H1 (cell line): ENCODE measurements at regions not wholly inside any gene's neighbourhood (a gene's known extent, or its start where the extent isn't known, plus 50 kb on each side); places are given as distances from the start of the nearest gene placed in this dataset.

Experiments
- CTCF ChIA-PET: fragments of 300-600 bp; sonication (Branson Sonifier 250); formaldehyde crosslinking; loops from one replicate; lab custom pipeline; 2021; ENCODE audit not compliant: partially characterized antibody; lab: Charles Lee
- POLR2A ChIA-PET: fragments of 300-600 bp; sonication (Branson Sonifier 250); formaldehyde crosslinking; loops from one replicate; lab custom pipeline; 2021; ENCODE audit warnings: inconsistent platforms; ENCODE audit not compliant: partially characterized antibody; lab: Charles Lee
- DNase-seq, 2 experiments: peaks; one replicate each; pipeline versions ENCODE4 v3.0.0 to v3.0.0-alpha.2; 2010 to 2022; ENCODE audit warnings: low spot score in 2 of 2, low read depth in 1 of 2, mixed read lengths in 1 of 2
- FAIRE-seq: peaks from 2 replicates; lab custom pipeline; 2011; peaks lifted over from hg19 to GRCh38; lab: Jason Lieb, UNC
- H2AFZ ChIP-seq: 2 replicates; pipeline ENCODE4 v1.8.1; 2012; ENCODE audit warnings: low read length, inconsistent platforms
- H2AK5ac ChIP-seq: 2 replicates; pipeline ENCODE4 v1.6.1; 2013; ENCODE audit warnings: low read depth, low read length
- H2BK120ac ChIP-seq: replicated peaks from 2 replicates; pipeline ENCODE3; 2013; ENCODE audit warnings: low read depth, low read length, inconsistent platforms
- H2BK12ac ChIP-seq: 2 replicates; pipeline ENCODE4 v1.6.1; 2013; ENCODE audit warnings: low read depth, low read length
- H2BK15ac ChIP-seq: 2 replicates; pipeline ENCODE4 v1.6.1; 2013; ENCODE audit warnings: low read length
- H2BK20ac ChIP-seq: 2 replicates; pipeline ENCODE4 v1.6.1; 2013; ENCODE audit warnings: low read length
- H2BK5ac ChIP-seq: 2 replicates; pipeline ENCODE4 v1.6.1; 2013; ENCODE audit warnings: low read depth, low read length
- H3K14ac ChIP-seq: 2 replicates; pipeline ENCODE4 v1.6.1; 2013; ENCODE audit warnings: inconsistent platforms; ENCODE audit not compliant: insufficient read length
- H3K18ac ChIP-seq: 2 replicates; pipeline ENCODE4 v1.6.1; 2013; ENCODE audit warnings: low read length; ENCODE audit errors: extremely low read depth
- H3K23ac ChIP-seq: 2 replicates; pipeline ENCODE4 v1.6.1; 2013; ENCODE audit warnings: inconsistent platforms; ENCODE audit not compliant: insufficient read length
- H3K23me2 ChIP-seq: 2 replicates; pipeline ENCODE4 v1.6.1; 2013; ENCODE audit warnings: low read depth, low read length
- H3K27ac ChIP-seq: 2 replicates; pipeline ENCODE4 v1.6.1; 2011; ENCODE audit warnings: low read depth, low read length, inconsistent platforms
- H3K27me3 ChIP-seq, 4 experiments: replicated peaks in 1 of 4; 1 replicate in 1 of 4; 2 replicates in 3 of 4; pipeline versions ENCODE4 v1.6.1 to v1.8.1; 2011 to 2013; ENCODE audit warnings: low read length in 3 of 4, mild to moderate bottlenecking in 3 of 4, inconsistent platforms in 2 of 4, mixed read lengths in 2 of 4, moderate library complexity in 1 of 4; ENCODE audit not compliant: control insufficient read depth in 3 of 4, insufficient read depth in 3 of 4; ENCODE audit errors: extremely low read depth in 1 of 4
- H3K36me3 ChIP-seq, 4 experiments: 2 replicates each; pipeline versions ENCODE4 v1.6.1 to v1.8.1; 2011 to 2013; ENCODE audit warnings: mild to moderate bottlenecking in 4 of 4, low read length in 3 of 4, moderate library complexity in 2 of 4, control low read depth in 1 of 4, inconsistent platforms in 1 of 4; ENCODE audit not compliant: insufficient read depth in 4 of 4, control insufficient read depth in 2 of 4
- H3K4ac ChIP-seq: replicated peaks from 2 replicates; pipeline ENCODE3; 2013; ENCODE audit warnings: low read length, low read depth, mixed read lengths, inconsistent platforms; ENCODE audit not compliant: insufficient read length
- H3K4me1 ChIP-seq, 4 experiments: replicated peaks in 1 of 4; 1 replicate in 1 of 4; 2 replicates in 3 of 4; pipeline versions ENCODE4 v1.6.1 to v1.8.1; 2011 to 2013; ENCODE audit warnings: low read length in 3 of 4, inconsistent platforms in 2 of 4, mixed read lengths in 1 of 4; ENCODE audit not compliant: insufficient read depth in 4 of 4, control insufficient read depth in 3 of 4
- H3K4me2 ChIP-seq, 2 experiments: 2 replicates each; pipeline versions ENCODE4 v1.6.1 to v1.8.1; 2011 to 2013; ENCODE audit warnings: low read depth in 2 of 2, low read length in 2 of 2, control low read depth in 1 of 2, inconsistent platforms in 1 of 2, mild to moderate bottlenecking in 1 of 2; ENCODE audit not compliant: insufficient read depth in 1 of 2
- H3K4me3 ChIP-seq, 4 experiments: fragments of 200-600, 300-600 bp in 1 of 4; sonication (generic), shearing (Covaris generic), sonication (Bioruptor Twin) in 1 of 4; 2 replicates each; pipeline versions ENCODE4 v1.5.1 to v1.8.1; 2011 to 2016; ENCODE audit warnings: low read length in 4 of 4, low read depth in 3 of 4, control low read depth in 2 of 4, inconsistent platforms in 2 of 4, mild to moderate bottlenecking in 2 of 4, mixed read lengths in 1 of 4, moderate library complexity in 1 of 4; ENCODE audit not compliant: insufficient read depth in 2 of 4; ENCODE audit errors: extremely low read depth in 1 of 4
- H3K56ac ChIP-seq: replicated peaks from 2 replicates; pipeline ENCODE3; 2013; ENCODE audit warnings: low read depth, mild to moderate bottlenecking, mixed read lengths, low read length, inconsistent platforms; ENCODE audit not compliant: insufficient read length
- H3K79me1 ChIP-seq: 2 replicates; pipeline ENCODE4 v1.6.1; 2013; ENCODE audit warnings: low read depth, low read length, control low read depth
- H3K79me2 ChIP-seq, 2 experiments: 2 replicates each; pipeline versions ENCODE4 v1.6.1 to v1.8.1; 2012 to 2013; ENCODE audit warnings: low read length in 2 of 2, mild to moderate bottlenecking in 2 of 2, inconsistent platforms in 1 of 2; ENCODE audit not compliant: insufficient read depth in 2 of 2, control insufficient read depth in 1 of 2
- H3K9ac ChIP-seq, 4 experiments: replicated peaks in 1 of 4; 1 replicate in 1 of 4; 2 replicates in 3 of 4; pipeline versions ENCODE4 v1.6.1 to v1.8.1; 2011 to 2013; ENCODE audit warnings: low read depth in 3 of 4, low read length in 3 of 4, control low read depth in 2 of 4, mild to moderate bottlenecking in 2 of 4, moderate library complexity in 2 of 4, inconsistent platforms in 1 of 4; ENCODE audit errors: extremely low read depth in 1 of 4
- H3K9me3 ChIP-seq, 2 experiments: 2 replicates each; pipeline versions ENCODE4 v1.6.1 to v1.8.1; 2012 to 2013; ENCODE audit warnings: mild to moderate bottlenecking in 2 of 2, moderate library complexity in 2 of 2, control low read depth in 1 of 2, inconsistent platforms in 1 of 2, low read depth in 1 of 2, low read length in 1 of 2, mixed read lengths in 1 of 2; ENCODE audit not compliant: insufficient read depth in 2 of 2
- H4K20me1 ChIP-seq, 2 experiments: replicated peaks in 1 of 2; 2 replicates each; pipeline versions ENCODE3 to v1.8.1; 2011 to 2013; ENCODE audit warnings: inconsistent platforms in 2 of 2, low read length in 2 of 2, mild to moderate bottlenecking in 1 of 2; ENCODE audit not compliant: insufficient read depth in 2 of 2, control insufficient read depth in 1 of 2
- H4K5ac ChIP-seq: 2 replicates; pipeline ENCODE4 v1.6.1; 2013; ENCODE audit warnings: low read length, low read depth, mixed read lengths, inconsistent platforms; ENCODE audit not compliant: insufficient read length
- H4K8ac ChIP-seq: 2 replicates; pipeline ENCODE4 v1.8.0; 2013; ENCODE audit warnings: mild to moderate bottlenecking, moderate library complexity, low read length, inconsistent platforms; ENCODE audit not compliant: insufficient read depth; ENCODE audit errors: extremely low read depth
- H4K91ac ChIP-seq: replicated peaks from 2 replicates; pipeline ENCODE3; 2013; ENCODE audit warnings: low read length, mixed read lengths, inconsistent platforms; ENCODE audit not compliant: insufficient read length
- PHF8 ChIP-seq: fragments of 200-600 bp; sonication (generic); conservative IDR thresholded peaks from 2 replicates; pipeline ENCODE4 v1.7.1; 2012; ENCODE audit warnings: low read depth, mild to moderate bottlenecking, inconsistent platforms, low read length, moderate library complexity
- SRF ChIP-seq: IDR thresholded peaks from 2 replicates; pipeline ENCODE4 v1.6.1; 2011; ENCODE audit warnings: mild to moderate bottlenecking, low read depth, low read length, moderate library complexity
- WGBS, 2 experiments: shearing (Covaris generic) in 1 of 2; methylation state at CpG; one replicate each; pipeline versions ENCODE4 v1.1.6 to v1.1.7; 2013 to 2015; ENCODE audit warnings: low lambda C conversion rate in 2 of 2, mixed read lengths in 2 of 2, inconsistent platforms in 1 of 2, low coverage in 1 of 2, missing lambda C conversion rate in 1 of 2; ENCODE audit not compliant: insufficient replicate concordance in 2 of 2, insufficient coverage in 1 of 2, insufficient read length in 1 of 2; ENCODE audit errors: extremely low coverage in 1 of 2, missing lambda C conversion rate in 1 of 2; 5-methylcytosine and 5-hydroxymethylcytosine counted together
- TF ChIP-seq, protein P1 (sequence below): IDR thresholded peaks from 2 replicates; pipeline ENCODE4 v1.6.1; 2012; ENCODE audit warnings: low read length, inconsistent platforms

DNA sequence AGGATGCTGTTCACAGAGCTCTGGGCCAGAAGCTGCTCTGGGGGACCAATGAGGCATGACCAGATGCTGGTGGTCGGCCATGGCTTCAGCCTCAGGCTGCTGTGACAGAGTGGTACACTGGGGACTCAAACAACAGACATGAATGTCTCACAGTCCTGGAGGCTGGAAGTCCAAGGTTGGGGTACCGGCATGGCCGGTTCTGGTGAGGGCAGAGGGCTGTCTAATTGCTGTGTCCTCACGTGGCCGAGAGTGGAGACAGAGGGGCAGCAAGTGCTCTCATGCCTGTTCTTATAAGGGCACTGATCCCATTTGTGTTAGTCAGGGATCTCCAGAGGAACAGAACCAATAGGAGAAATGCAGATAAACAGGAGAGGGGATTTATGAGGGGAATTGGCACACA, 253.5 kb upstream of the C1orf174 start:
- Histone ChIP-seq H2BK15ac (no peak overlapping the region), H3K18ac (no peak overlapping the region), H3K23ac (no peak overlapping the region), H3K23me2 (no peaks in the 10 kb centered on the region), H3K56ac (no peak overlapping the region), H2AK5ac (no peak overlapping the region), H3K27ac (no peak overlapping the region), H2BK5ac (no peak overlapping the region), H3K4me1 (peaks cover 2 to 4% (median 3%) of the 10 kb centered on the region in 4 experiments; a peak in 4 of 7 replicates), H2BK20ac (no peak overlapping the region), H3K4me3 (no peak overlapping the region), H3K36me3 (no peaks in the 10 kb centered on the region; a peak in 1 of 8 replicates), H3K79me1 (no peaks in the 10 kb centered on the region), H3K9ac (no peak overlapping the region), H3K9me3 (no peaks in the 10 kb centered on the region), H2BK120ac (no peak overlapping the region), H3K14ac (no peak overlapping the region), H2AFZ (no peak overlapping the region), H3K27me3 (no peaks in the 10 kb centered on the region), H4K91ac (no peak overlapping the region), H3K4me2 (no peak overlapping the region), H4K20me1 (no peaks in the 10 kb centered on the region), H2BK12ac (no peak overlapping the region), H4K5ac (no peak overlapping the region), H3K79me2 (no peaks in the 10 kb centered on the region), H4K8ac (no peak overlapping the region), H3K4ac (no peak overlapping the region)
- ChIA-PET POLR2A (no interaction called here), CTCF (no interaction called here)
- WGBS, 2 experiments, result 95% methylated on average over 5 of the region's 5 CpGs; no CpG with 5 or more reads in 1 of the 2 experiments
- TF ChIP-seq PHF8 (no peak), SRF (no peak)
- TF ChIP-seq, protein P1, sequence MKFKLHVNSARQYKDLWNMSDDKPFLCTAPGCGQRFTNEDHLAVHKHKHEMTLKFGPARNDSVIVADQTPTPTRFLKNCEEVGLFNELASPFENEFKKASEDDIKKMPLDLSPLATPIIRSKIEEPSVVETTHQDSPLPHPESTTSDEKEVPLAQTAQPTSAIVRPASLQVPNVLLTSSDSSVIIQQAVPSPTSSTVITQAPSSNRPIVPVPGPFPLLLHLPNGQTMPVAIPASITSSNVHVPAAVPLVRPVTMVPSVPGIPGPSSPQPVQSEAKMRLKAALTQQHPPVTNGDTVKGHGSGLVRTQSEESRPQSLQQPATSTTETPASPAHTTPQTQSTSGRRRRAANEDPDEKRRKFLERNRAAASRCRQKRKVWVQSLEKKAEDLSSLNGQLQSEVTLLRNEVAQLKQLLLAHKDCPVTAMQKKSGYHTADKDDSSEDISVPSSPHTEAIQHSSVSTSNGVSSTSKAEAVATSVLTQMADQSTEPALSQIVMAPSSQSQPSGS, result no peak
- no peak for FAIRE-seq
- DNase-seq, result no peak
